HCT116 (cell line): ENCODE measurements at regions not wholly inside any gene's neighbourhood (a gene's known extent, or its start where the extent isn't known, plus 50 kb on each side); places are given as distances from the start of the nearest gene placed in this dataset.
A peak's percentile ranks its signal among the peaks of the same experiment; 100 is the strongest.

Experiments
- ATAC-seq: fragments of 200-7000 bp; cut with Tn5 transposase; 2 replicates; pipeline ENCODE4 v1.9.1; 2020; ENCODE audit warnings: mild to moderate bottlenecking, moderate library complexity
- BruUV-seq: library from RNA; stranded (reverse); fragments of 400-500 nt; replicated peaks from 2 replicates; lab custom pipeline; 2021; lab: Mats Ljungman, UMichigan
- CTCF ChIA-PET: fragments of 300-600 bp; sonication (Branson Sonifier 250); formaldehyde crosslinking; loops from one replicate; lab custom pipeline; 2021; ENCODE audit warnings: antibody characterized with exemption; lab: Charles Lee
- POLR2A ChIA-PET: fragments of 300-600, 350-600 bp; sonication (Branson Sonifier 250); formaldehyde crosslinking; loops from one replicate; lab custom pipeline; 2021; ENCODE audit warnings: antibody characterized with exemption; lab: Charles Lee
- RAD21 ChIA-PET, 2 experiments: fragments of 300-600 bp; sonication (Branson Sonifier 250); formaldehyde crosslinking; loops; one replicate each; lab custom pipeline; 2023; ENCODE audit warnings: low total read pairs in 2 of 2; ENCODE audit not compliant: uncharacterized antibody in 2 of 2, unreplicated experiment in 2 of 2, low non-redundant PET in 1 of 2; lab: Charles Lee
- DNase-seq: peaks from one replicate; pipeline ENCODE4 v3.0.0-alpha.2; 2010; ENCODE audit warnings: low read depth, low spot score
- H2AFZ ChIP-seq: fragments of 200-600 bp; shearing (Covaris generic), sonication (generic); 2 replicates; pipeline ENCODE4 v1.6.1; 2017; ENCODE audit warnings: low read depth, mixed run types, mixed read lengths, antibody characterized with exemption, low read length; ENCODE audit not compliant: poor library complexity, severe bottlenecking
- H3K27ac ChIP-seq: 2 replicates; pipeline ENCODE4 v1.5.1; 2012; ENCODE audit warnings: low read depth, low read length
- H3K27me3 ChIP-seq: fragments of 200-600 bp; sonication (generic); 2 replicates; pipeline ENCODE4 v1.6.1; 2016; ENCODE audit warnings: mixed run types, low read length, mixed read lengths; ENCODE audit not compliant: insufficient read depth
- H3K36me3 ChIP-seq, 2 experiments: fragments of 200-500 bp in 1 of 2; fragments of 200-600 bp in 1 of 2; sonication (Bioruptor generic) in 1 of 2; sonication (generic) in 1 of 2; 2 replicates each; pipeline versions ENCODE4 v1.5.1 to v1.6.1; 2014 to 2016; ENCODE audit warnings: low read length in 2 of 2, inconsistent platforms in 1 of 2, mixed read lengths in 1 of 2, mixed run types in 1 of 2; ENCODE audit not compliant: insufficient read depth in 2 of 2, control insufficient read depth in 1 of 2
- H3K4me1 ChIP-seq, 2 experiments: fragments of 200-600 bp in 1 of 2; sonication (generic) in 1 of 2; 2 replicates each; pipeline versions ENCODE4 v1.5.1 to v1.6.1; 2012 to 2017; ENCODE audit warnings: low read length in 2 of 2, inconsistent platforms in 1 of 2, mild to moderate bottlenecking in 1 of 2, mixed read lengths in 1 of 2, mixed run types in 1 of 2, moderate library complexity in 1 of 2; ENCODE audit not compliant: insufficient read depth in 2 of 2, control insufficient read depth in 1 of 2
- H3K4me2 ChIP-seq: fragments of 200-600 bp; sonication (generic); 2 replicates; pipeline ENCODE4 v1.6.1; 2017; ENCODE audit warnings: mixed run types, low read length, mixed read lengths
- H3K4me3 ChIP-seq, 2 experiments: fragments of 200-600 bp in 1 of 2; sonication (generic) in 1 of 2; replicated peaks in 1 of 2; 2 replicates each; pipeline ENCODE4 v1.5.1; 2011 to 2016; ENCODE audit warnings: low read length in 2 of 2, control low read depth in 1 of 2, low read depth in 1 of 2, mild to moderate bottlenecking in 1 of 2, mixed read lengths in 1 of 2, mixed run types in 1 of 2
- H3K79me2 ChIP-seq: fragments of 200-600 bp; sonication (generic); 2 replicates; pipeline ENCODE4 v1.6.1; 2017; ENCODE audit warnings: mild to moderate bottlenecking, mixed run types, low read length, moderate library complexity, mixed read lengths; ENCODE audit not compliant: insufficient read depth
- H3K9ac ChIP-seq: fragments of 200-600 bp; sonication (generic); 2 replicates; pipeline ENCODE4 v1.6.1; 2016; ENCODE audit warnings: low read length, mixed read lengths
- H3K9me2 ChIP-seq: fragments of 200-600 bp; sonication (generic), shearing (Covaris generic); 2 replicates; pipeline ENCODE4 v1.6.1; 2017; ENCODE audit warnings: mixed run types, mild to moderate bottlenecking, moderate library complexity; ENCODE audit not compliant: insufficient read depth
- H3K9me3 ChIP-seq, 2 experiments: fragments of 200-500 bp in 1 of 2; fragments of 200-600 bp in 1 of 2; sonication (Bioruptor generic) in 1 of 2; sonication (generic) in 1 of 2; 2 replicates each; pipeline ENCODE4 v1.6.1; 2014 to 2017; ENCODE audit warnings: low read length in 2 of 2, mixed read lengths in 2 of 2, inconsistent platforms in 1 of 2, low read depth in 1 of 2, mild to moderate bottlenecking in 1 of 2, mixed run types in 1 of 2, moderate library complexity in 1 of 2; ENCODE audit not compliant: control insufficient read depth in 1 of 2, insufficient read depth in 1 of 2
- H4K20me1 ChIP-seq: fragments of 200-600 bp; sonication (generic), shearing (Covaris generic); 2 replicates; pipeline ENCODE4 v1.6.1; 2017; ENCODE audit warnings: mixed run types, mild to moderate bottlenecking, moderate library complexity; ENCODE audit not compliant: insufficient read depth
- CBX3 ChIP-seq: IDR thresholded peaks from 2 replicates; pipeline ENCODE4 v1.6.1; 2012; ENCODE audit warnings: low read depth
- CEBPB ChIP-seq: IDR thresholded peaks from 2 replicates; pipeline ENCODE4 v1.6.1; 2012; ENCODE audit warnings: low read depth
- FOSL1 ChIP-seq: IDR thresholded peaks from 2 replicates; pipeline ENCODE4 v1.6.1; 2012; ENCODE audit warnings: low read depth
- TCF7L2 ChIP-seq: IDR thresholded peaks from 2 replicates; pipeline ENCODE4 v1.7.0; 2011; ENCODE audit warnings: borderline replicate concordance, inconsistent platforms; ENCODE audit not compliant: insufficient read depth, insufficient read length; ENCODE audit errors: extremely low read depth
- YY1 ChIP-seq: IDR thresholded peaks from 2 replicates; pipeline ENCODE4 v1.6.1; 2011; ENCODE audit warnings: low read length, low read depth, moderate library complexity, mild to moderate bottlenecking; ENCODE audit not compliant: insufficient replicate concordance; ENCODE audit errors: extremely low read depth
- ZNF274 ChIP-seq: fragments of 200-500 bp; sonication (Bioruptor generic); IDR thresholded peaks from 2 replicates; pipeline ENCODE4 v1.6.1; 2014; ENCODE audit warnings: mild to moderate bottlenecking, low read depth, low read length, inconsistent platforms
- intact Hi-C: fragments of 100-400 bp; cut with micrococcal nuclease; formaldehyde crosslinking; loops from 2 replicates; pipeline ENCODE4 v1.10.0; 2022
- TF ChIP-seq, protein P1 (sequence below): IDR thresholded peaks from 2 replicates; pipeline ENCODE4 v1.6.1; 2012; ENCODE audit warnings: low read depth
- TF ChIP-seq, protein P2 (sequence below): IDR thresholded peaks from 2 replicates; pipeline ENCODE4 v1.6.1; 2012

DNA sequence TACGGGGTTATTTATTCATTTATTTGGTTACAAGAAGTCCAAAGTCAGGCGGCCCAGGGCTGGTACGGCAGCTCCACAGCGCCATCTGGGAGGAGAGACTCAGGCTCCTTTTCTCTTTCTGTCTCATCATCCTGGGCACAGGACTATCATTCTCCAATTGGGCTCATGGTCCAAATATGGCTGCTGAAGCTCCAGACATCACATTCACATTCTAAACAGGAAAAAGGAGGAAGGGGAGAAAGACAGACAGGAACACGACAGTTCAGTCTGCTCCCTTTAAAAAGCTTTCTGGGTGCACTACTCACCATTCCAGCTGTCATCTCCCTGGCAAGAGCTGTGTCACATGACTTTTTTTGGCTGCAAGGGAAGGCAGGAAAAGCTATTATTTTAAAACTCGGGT lies 74.4 kb upstream of the PDZD8 start (continued):
- TF ChIP-seq CBX3 (0 out of 2 replicates have a peak, but pooled peaks have one; percentile 8), YY1 (peak; percentile 74), ZNF274 (no peak), FOSL1 (no peak)
- TF ChIP-seq, protein P1, sequence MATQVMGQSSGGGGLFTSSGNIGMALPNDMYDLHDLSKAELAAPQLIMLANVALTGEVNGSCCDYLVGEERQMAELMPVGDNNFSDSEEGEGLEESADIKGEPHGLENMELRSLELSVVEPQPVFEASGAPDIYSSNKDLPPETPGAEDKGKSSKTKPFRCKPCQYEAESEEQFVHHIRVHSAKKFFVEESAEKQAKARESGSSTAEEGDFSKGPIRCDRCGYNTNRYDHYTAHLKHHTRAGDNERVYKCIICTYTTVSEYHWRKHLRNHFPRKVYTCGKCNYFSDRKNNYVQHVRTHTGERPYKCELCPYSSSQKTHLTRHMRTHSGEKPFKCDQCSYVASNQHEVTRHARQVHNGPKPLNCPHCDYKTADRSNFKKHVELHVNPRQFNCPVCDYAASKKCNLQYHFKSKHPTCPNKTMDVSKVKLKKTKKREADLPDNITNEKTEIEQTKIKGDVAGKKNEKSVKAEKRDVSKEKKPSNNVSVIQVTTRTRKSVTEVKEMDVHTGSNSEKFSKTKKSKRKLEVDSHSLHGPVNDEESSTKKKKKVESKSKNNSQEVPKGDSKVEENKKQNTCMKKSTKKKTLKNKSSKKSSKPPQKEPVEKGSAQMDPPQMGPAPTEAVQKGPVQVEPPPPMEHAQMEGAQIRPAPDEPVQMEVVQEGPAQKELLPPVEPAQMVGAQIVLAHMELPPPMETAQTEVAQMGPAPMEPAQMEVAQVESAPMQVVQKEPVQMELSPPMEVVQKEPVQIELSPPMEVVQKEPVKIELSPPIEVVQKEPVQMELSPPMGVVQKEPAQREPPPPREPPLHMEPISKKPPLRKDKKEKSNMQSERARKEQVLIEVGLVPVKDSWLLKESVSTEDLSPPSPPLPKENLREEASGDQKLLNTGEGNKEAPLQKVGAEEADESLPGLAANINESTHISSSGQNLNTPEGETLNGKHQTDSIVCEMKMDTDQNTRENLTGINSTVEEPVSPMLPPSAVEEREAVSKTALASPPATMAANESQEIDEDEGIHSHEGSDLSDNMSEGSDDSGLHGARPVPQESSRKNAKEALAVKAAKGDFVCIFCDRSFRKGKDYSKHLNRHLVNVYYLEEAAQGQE = no peak

DNA sequence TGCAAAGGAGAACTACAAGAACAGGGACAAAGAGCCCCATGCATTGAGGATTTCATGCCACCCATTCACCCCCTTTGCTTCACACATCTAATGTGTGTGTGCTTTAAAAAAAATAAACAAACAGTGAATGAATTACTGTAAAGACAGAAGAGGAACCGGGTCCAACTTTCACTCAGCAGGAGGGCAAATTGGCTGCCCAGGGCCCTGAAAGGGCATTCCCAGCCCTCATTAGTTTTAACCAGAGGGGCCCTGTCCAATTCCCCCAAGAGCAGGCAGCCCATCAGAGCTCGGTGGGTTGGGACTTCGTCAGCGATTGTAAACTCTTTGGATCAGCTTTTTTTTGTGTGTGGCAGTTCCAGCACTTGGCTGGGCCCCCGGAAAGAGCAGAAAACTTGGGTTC lies 73.6 kb upstream of the PDZD8 start:
- DNase-seq (no peak), ATAC-seq (no peak)
- Histone ChIP-seq H3K9me3 (no peaks in the 10 kb centered on the region), H3K79me2 (no peaks in the 10 kb centered on the region), H3K36me3 (no peaks in the 10 kb centered on the region), H3K4me3 (no peak overlapping the region), H3K27me3 (no peaks in the 10 kb centered on the region), H3K4me1 (no peaks in the 10 kb centered on the region), H3K4me2 (no peak overlapping the region), H3K9me2 (no peaks in the 10 kb centered on the region), H3K9ac (no peak overlapping the region), H2AFZ (no peak overlapping the region), H3K27ac (no peak overlapping the region), H4K20me1 (no peaks in the 10 kb centered on the region)
- ChIA-PET POLR2A (no interaction called here), CTCF (interaction anchor here (1.0 to 7.9 kb wide), 6 partner anchors 10 to 264 kb away, joined by 3 to 77 read pairs (median 12); no protein-coding TSS in a partner anchor), RAD21 (interaction anchor here in 1 of 2 experiments (1.3 kb wide), 1 partner anchor 29 kb away, joined by 6 read pairs; no protein-coding TSS in a partner anchor)
- no TSS peak for BruUV-seq
- intact Hi-C loops = loop anchor here (1.0 kb wide), 1 partner anchor 233 kb away; no protein-coding TSS in a partner anchor
- TF ChIP-seq, protein P2, sequence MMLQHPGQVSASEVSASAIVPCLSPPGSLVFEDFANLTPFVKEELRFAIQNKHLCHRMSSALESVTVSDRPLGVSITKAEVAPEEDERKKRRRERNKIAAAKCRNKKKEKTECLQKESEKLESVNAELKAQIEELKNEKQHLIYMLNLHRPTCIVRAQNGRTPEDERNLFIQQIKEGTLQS = no peak
- TF ChIP-seq TCF7L2 = no peak
- no peak for TF ChIP-seq FOSL1
- no peak for TF ChIP-seq CBX3
- no peak for TF ChIP-seq CEBPB
